PC-9 (cell line): ENCODE measurements at regions not wholly inside any gene's neighbourhood (a gene's known extent, or its start where the extent isn't known, plus 50 kb on each side); places are given as distances from the start of the nearest gene placed in this dataset.

Source experiments
- BruUV-seq: library from RNA; stranded (reverse); fragments of 400-500 nt; replicated peaks from 2 replicates; lab custom pipeline; 2021; lab: Mats Ljungman, UMichigan
- CTCF ChIA-PET: fragments of 300-600 bp; sonication (Branson Sonifier 250); formaldehyde crosslinking; loops from one replicate; lab custom pipeline; 2022; ENCODE audit warnings: antibody characterized with exemption; lab: Charles Lee
- POLR2A ChIA-PET: fragments of 300-600 bp; sonication (Branson Sonifier 250); formaldehyde crosslinking; loops from one replicate; lab custom pipeline; 2022; ENCODE audit warnings: antibody characterized with exemption; ENCODE audit not compliant: unreplicated experiment; lab: Charles Lee
- DNase-seq, 2 experiments: peaks; one replicate each; pipeline versions ENCODE4 v3.0.0 to v3.0.0-alpha.2; 2015 to 2022; ENCODE audit warnings: mixed read lengths in 1 of 2
- H2AFZ ChIP-seq: fragments of 200-600 bp; sonication (generic); 2 replicates; pipeline ENCODE4 v1.8.1; 2017; ENCODE audit warnings: antibody characterized with exemption
- H3F3A ChIP-seq: fragments of 200-600 bp; sonication (generic); 2 replicates; pipeline ENCODE4 v1.8.1; 2017; ENCODE audit warnings: antibody characterized with exemption, mild to moderate bottlenecking, low read depth; ENCODE audit not compliant: insufficient read depth
- H3K27ac ChIP-seq: fragments of 200-600 bp; sonication (generic); 2 replicates; pipeline ENCODE4 v1.6.1; 2016; ENCODE audit warnings: mixed run types
- H3K27me3 ChIP-seq: fragments of 200-600 bp; sonication (generic); 2 replicates; pipeline ENCODE4 v1.6.1; 2016; ENCODE audit warnings: low read depth, mixed run types; ENCODE audit not compliant: insufficient read depth
- H3K36me3 ChIP-seq: fragments of 200-600 bp; sonication (generic); 2 replicates; pipeline ENCODE4 v1.6.1; 2016; ENCODE audit warnings: low read depth, mixed run types
- H3K4me1 ChIP-seq: fragments of 200-600 bp; sonication (generic); replicated peaks from 2 replicates; pipeline ENCODE4 v1.6.1; 2016; ENCODE audit warnings: mixed run types; ENCODE audit not compliant: insufficient read depth
- H3K4me2 ChIP-seq: fragments of 200-600 bp; sonication (generic); 2 replicates; pipeline ENCODE4 v1.6.1; 2017; ENCODE audit warnings: mixed run types
- H3K4me3 ChIP-seq: fragments of 200-600 bp; sonication (generic); 2 replicates; pipeline ENCODE4 v1.6.1; 2016; ENCODE audit warnings: mixed run types
- H3K79me2 ChIP-seq: fragments of 200-600 bp; sonication (generic); 2 replicates; pipeline ENCODE4 v1.6.1; 2017; ENCODE audit warnings: low read depth, mixed run types
- H3K9me2 ChIP-seq: fragments of 200-600 bp; sonication (generic); 2 replicates; pipeline ENCODE4 v1.8.1; 2017; ENCODE audit warnings: mild to moderate bottlenecking; ENCODE audit not compliant: insufficient read depth
- H3K9me3 ChIP-seq: fragments of 200-600 bp; sonication (generic); 2 replicates; pipeline ENCODE4 v1.8.1; 2016; ENCODE audit warnings: low read depth; ENCODE audit not compliant: insufficient read depth
- H4K20me1 ChIP-seq: fragments of 200-600 bp; sonication (generic); 2 replicates; pipeline ENCODE4 v1.8.1; 2017; ENCODE audit not compliant: insufficient read depth
- CTCF ChIP-seq: fragments of 200-600 bp; sonication (generic); conservative IDR thresholded peaks from 2 replicates; pipeline ENCODE4 v1.6.1; 2017; ENCODE audit warnings: mixed run types, antibody characterized with exemption, mild to moderate bottlenecking, moderate library complexity
- EZH2 ChIP-seq: fragments of 200-600 bp; sonication (generic); IDR thresholded peaks from 2 replicates; pipeline ENCODE4 v1.8.0; 2017; ENCODE audit warnings: antibody characterized with exemption, low read depth
- intact Hi-C: fragments of 100-400 bp; cut with micrococcal nuclease; formaldehyde crosslinking; loops from one replicate; pipeline ENCODE4 v1.10.0; 2022; ENCODE audit not compliant: unreplicated experiment

- H3K79me2 ChIP-seq: no peaks in the 10 kb centered on the region
- H3K4me3 ChIP-seq: no peak overlapping the region
- no peaks in the 10 kb centered on the region for H4K20me1 ChIP-seq
- no peak overlapping the region for H3K27ac ChIP-seq
- CTCF ChIA-PET: no interaction called here
- no TSS peak for BruUV-seq
- no peaks in the 10 kb centered on the region for H3K36me3 ChIP-seq
- no peaks in the 10 kb centered on the region for H3K4me1 ChIP-seq
- POLR2A ChIA-PET: no interaction called here
- no peaks in the 10 kb centered on the region for H3K9me2 ChIP-seq
- H3K9me3 ChIP-seq: no peaks in the 10 kb centered on the region
- H2AFZ ChIP-seq: no peak overlapping the region
- no peaks in the 10 kb centered on the region for H3K27me3 ChIP-seq
- no peak overlapping the region for H3K4me2 ChIP-seq
- intact Hi-C loops: no loop called here
- no peak for DNase-seq
- no peaks in the 10 kb centered on the region for H3F3A ChIP-seq
- no peak for TF ChIP-seq EZH2
- TF ChIP-seq CTCF: no peak
These were observed 190.5 kb downstream of the NXNL2 start for GRCh38 chr9:88725300-88726019.

DNA sequence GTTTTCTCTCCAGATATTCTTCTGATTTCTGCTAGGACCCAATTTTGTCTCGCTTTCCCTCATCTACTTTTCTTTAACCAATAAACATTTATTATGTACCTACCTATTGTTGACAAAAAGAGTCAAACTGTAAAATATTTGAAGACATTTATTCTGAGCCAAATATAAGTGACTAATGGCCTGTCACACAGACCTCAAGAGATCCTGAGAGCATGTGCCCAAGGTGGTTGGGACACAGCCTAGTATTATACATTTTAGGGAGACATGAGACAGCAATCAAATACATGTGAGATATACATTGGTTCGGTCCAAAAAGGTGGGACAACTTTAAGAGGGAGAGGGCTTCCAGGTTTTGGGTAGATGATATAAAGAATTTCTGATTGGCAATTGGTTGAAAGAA is 191.8 kb downstream of the NXNL2 start:
- Histone ChIP-seq H3K9me2 (no peaks in the 10 kb centered on the region), H4K20me1 (no peaks in the 10 kb centered on the region), H3K4me2 (no peak overlapping the region), H3K79me2 (no peaks in the 10 kb centered on the region), H3K27me3 (no peaks in the 10 kb centered on the region), H2AFZ (no peak overlapping the region), H3K27ac (no peak overlapping the region), H3F3A (no peaks in the 10 kb centered on the region), H3K4me3 (no peak overlapping the region), H3K9me3 (no peaks in the 10 kb centered on the region), H3K4me1 (0 out of 2 replicates have a peak, but pooled peaks cover under 1% of the 10 kb centered on the region), H3K36me3 (no peaks in the 10 kb centered on the region)
- ChIA-PET CTCF (no interaction called here), POLR2A (no interaction called here)
- intact Hi-C loops: no loop called here
- TF ChIP-seq EZH2 (no peak), CTCF (no peak)
- DNase-seq: no peak
- no TSS peak for BruUV-seq

DNA sequence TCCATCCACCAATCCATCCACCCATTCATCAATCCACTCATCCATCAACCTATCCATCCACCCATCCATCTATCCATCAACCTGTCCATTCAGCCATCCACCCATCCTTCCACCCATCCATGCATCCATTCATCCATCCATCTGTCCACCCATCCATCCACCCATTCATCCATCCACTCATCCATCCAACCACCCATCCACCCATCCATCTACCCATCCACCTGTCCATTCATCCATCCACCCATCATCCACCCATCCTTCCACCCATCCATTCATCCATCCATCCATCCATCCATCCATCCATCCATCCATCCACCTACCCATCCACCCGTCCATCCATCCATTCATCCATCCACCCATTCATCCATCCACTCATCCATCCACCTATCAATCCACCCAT is 195.8 kb downstream of the NXNL2 start:
- DNase-seq: no peak
- Histone ChIP-seq H3K27me3 (no peaks in the 10 kb centered on the region), H3K79me2 (no peaks in the 10 kb centered on the region), H3K27ac (no peak overlapping the region), H3K9me2 (no peaks in the 10 kb centered on the region), H3F3A (no peaks in the 10 kb centered on the region), H3K9me3 (no peaks in the 10 kb centered on the region), H3K36me3 (no peaks in the 10 kb centered on the region), H4K20me1 (no peaks in the 10 kb centered on the region), H2AFZ (no peak overlapping the region), H3K4me3 (no peak overlapping the region), H3K4me2 (no peak overlapping the region), H3K4me1 (0 out of 2 replicates have a peak, but pooled peaks cover 5% of the 10 kb centered on the region)
- POLR2A ChIA-PET: no interaction called here
- no TSS peak for BruUV-seq
- TF ChIP-seq CTCF: no peak
- no peak for TF ChIP-seq EZH2
- intact Hi-C loops: no loop called here
- CTCF ChIA-PET: no interaction called here
